Vagina (tissue), 2 donors: ENCODE measurements at regions not wholly inside any gene's neighbourhood (a gene's known extent, or its start where the extent isn't known, plus 50 kb on each side); places are given as distances from the start of the nearest gene placed in this dataset.

Source experiments
- DNase-seq, 2 donors: peaks; one replicate each; pipeline ENCODE4 v3.0.0-alpha.2; 2017; ENCODE audit errors: extremely low spot score in 2 of 2
- H3K27ac ChIP-seq: fragments of 200-600 bp; sonication (generic); one replicate; pipeline ENCODE4 v1.5.1; 2019
- H3K27me3 ChIP-seq: fragments of 200-600 bp; sonication (generic); one replicate; pipeline ENCODE4 v1.5.1; 2019
- H3K36me3 ChIP-seq, 2 donors: fragments of 200-600 bp; sonication (generic); one replicate each; pipeline ENCODE4 v1.5.1; 2017 to 2019
- H3K4me1 ChIP-seq: fragments of 200-600 bp; sonication (generic); one replicate; pipeline ENCODE4 v1.5.1; 2019
- H3K4me3 ChIP-seq, 2 donors: fragments of 200-600 bp; sonication (generic); 1 replicate in 1 of 2; 2 replicates in 1 of 2; pipeline ENCODE4 v1.5.1; 2016 to 2019
- H3K9me3 ChIP-seq: fragments of 200-600 bp; sonication (generic); one replicate; pipeline ENCODE4 v1.5.1; 2019
- POLR2A ChIP-seq, 2 donors: fragments of 450-650 bp; IDR thresholded peaks; one replicate each; pipeline ENCODE4 v1.6.1; 2017; ENCODE audit warnings: antibody characterized with exemption in 2 of 2, mild to moderate bottlenecking in 2 of 2, moderate library complexity in 2 of 2
- POLR2AphosphoS5 ChIP-seq, 2 donors: sonication (generic); formaldehyde crosslinking; IDR thresholded peaks; one replicate each; pipeline ENCODE4 v1.9.0; 2017; ENCODE audit warnings: antibody characterized with exemption in 2 of 2, mild to moderate bottlenecking in 2 of 2, low read depth in 1 of 2; ENCODE audit not compliant: insufficient read depth in 1 of 2
- intact Hi-C: fragments of 100-400 bp; cut with DNase I; formaldehyde crosslinking; loops from one replicate; pipeline ENCODE4 v1.15.1; 2023
- TF ChIP-seq, protein P1 (sequence below), 3 experiments: fragments of 450-650 bp in 2 of 3; fragments of 200-600 bp in 1 of 3; sonication (generic) in 1 of 3; IDR thresholded peaks; one replicate each; pipeline ENCODE4 v1.5.1; 2017 to 2019; ENCODE audit warnings: antibody characterized with exemption in 3 of 3, mild to moderate bottlenecking in 2 of 3, moderate library complexity in 2 of 3

- Histone ChIP-seq H3K9me3 (no peaks in the 10 kb centered on the region), H3K27me3 (no peaks in the 10 kb centered on the region), H3K4me1 (no peaks in the 10 kb centered on the region), H3K4me3 (no peak overlapping the region), H3K27ac (no peak overlapping the region), H3K36me3 (no peaks in the 10 kb centered on the region)
- intact Hi-C loops, result no loop called here
- TF ChIP-seq POLR2A (IDR thresholded peaks at IDR 0.05) (no peak), POLR2AphosphoS5 (IDR thresholded peaks at IDR 0.05; ENCODE audit: insufficient read depth in 1 of 2, low read depth in 1 of 2) (no peak)
- TF ChIP-seq, protein P1, sequence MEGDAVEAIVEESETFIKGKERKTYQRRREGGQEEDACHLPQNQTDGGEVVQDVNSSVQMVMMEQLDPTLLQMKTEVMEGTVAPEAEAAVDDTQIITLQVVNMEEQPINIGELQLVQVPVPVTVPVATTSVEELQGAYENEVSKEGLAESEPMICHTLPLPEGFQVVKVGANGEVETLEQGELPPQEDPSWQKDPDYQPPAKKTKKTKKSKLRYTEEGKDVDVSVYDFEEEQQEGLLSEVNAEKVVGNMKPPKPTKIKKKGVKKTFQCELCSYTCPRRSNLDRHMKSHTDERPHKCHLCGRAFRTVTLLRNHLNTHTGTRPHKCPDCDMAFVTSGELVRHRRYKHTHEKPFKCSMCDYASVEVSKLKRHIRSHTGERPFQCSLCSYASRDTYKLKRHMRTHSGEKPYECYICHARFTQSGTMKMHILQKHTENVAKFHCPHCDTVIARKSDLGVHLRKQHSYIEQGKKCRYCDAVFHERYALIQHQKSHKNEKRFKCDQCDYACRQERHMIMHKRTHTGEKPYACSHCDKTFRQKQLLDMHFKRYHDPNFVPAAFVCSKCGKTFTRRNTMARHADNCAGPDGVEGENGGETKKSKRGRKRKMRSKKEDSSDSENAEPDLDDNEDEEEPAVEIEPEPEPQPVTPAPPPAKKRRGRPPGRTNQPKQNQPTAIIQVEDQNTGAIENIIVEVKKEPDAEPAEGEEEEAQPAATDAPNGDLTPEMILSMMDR (IDR thresholded peaks at IDR 0.05), result no peak
- DNase-seq, result no peak
Observed at GRCh38 chr16:56121156-56121500, 70.2 kb upstream of the GNAO1 start.

- no peaks in the 10 kb centered on the region for H3K36me3 ChIP-seq
- H3K4me3 ChIP-seq, result no peak overlapping the region
- no peak overlapping the region for H3K27ac ChIP-seq
- DNase-seq, result no peak
- intact Hi-C loops, result no loop called here
- TF ChIP-seq POLR2A (IDR thresholded peaks at IDR 0.05), result no peak
- TF ChIP-seq POLR2AphosphoS5 (IDR thresholded peaks at IDR 0.05; ENCODE audit: insufficient read depth in 1 of 2, low read depth in 1 of 2), result no peak
- TF ChIP-seq, protein P1 (IDR thresholded peaks at IDR 0.05), result no peak
- no peaks in the 10 kb centered on the region for H3K9me3 ChIP-seq
- H3K27me3 ChIP-seq, result no peaks in the 10 kb centered on the region
- H3K4me1 ChIP-seq, result no peaks in the 10 kb centered on the region
Observed at GRCh38 chr16:56120447-56121155, 70.7 kb upstream of the GNAO1 start.

DNA sequence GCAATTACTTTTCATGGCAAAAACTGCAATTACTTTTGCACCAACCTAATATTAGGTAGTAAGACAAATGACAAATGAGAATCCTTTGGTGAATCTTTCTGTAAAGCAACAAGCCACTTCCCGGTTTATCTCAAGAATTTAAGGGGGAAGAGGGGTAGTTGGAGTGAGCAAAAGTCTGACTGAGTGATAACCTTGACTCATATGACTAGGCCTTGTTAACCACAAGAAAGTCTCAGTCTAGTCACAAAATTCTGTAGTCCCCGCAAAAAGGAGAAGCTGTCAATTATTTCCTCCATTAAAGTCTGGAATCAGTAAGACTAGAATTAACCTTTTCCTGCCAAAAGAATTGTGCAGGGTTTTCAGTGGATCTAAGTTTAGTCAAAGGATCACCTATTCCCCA, 72.2 kb upstream of the GNAO1 start:
- no peak overlapping the region for H3K27ac ChIP-seq
- intact Hi-C loops, result no loop called here
- TF ChIP-seq, protein P1 (IDR thresholded peaks at IDR 0.05), result no peak
- TF ChIP-seq POLR2A (IDR thresholded peaks at IDR 0.05) (no peak), POLR2AphosphoS5 (IDR thresholded peaks at IDR 0.05; ENCODE audit: insufficient read depth in 1 of 2, low read depth in 1 of 2) (no peak)
- no peak for DNase-seq
- no peaks in the 10 kb centered on the region for H3K27me3 ChIP-seq
- H3K4me1 ChIP-seq, result no peaks in the 10 kb centered on the region
- H3K9me3 ChIP-seq, result no peaks in the 10 kb centered on the region
- no peak overlapping the region for H3K4me3 ChIP-seq
- H3K36me3 ChIP-seq, result no peaks in the 10 kb centered on the region

GRCh38 chr16:56116577-56116964, 74.7 kb upstream of the GNAO1 start:
- no peak overlapping the region for H3K4me3 ChIP-seq
- no peak overlapping the region for H3K27ac ChIP-seq
- no peaks in the 10 kb centered on the region for H3K36me3 ChIP-seq
- H3K4me1 ChIP-seq, result no peaks in the 10 kb centered on the region
- DNase-seq, result no peak
- TF ChIP-seq POLR2AphosphoS5 (IDR thresholded peaks at IDR 0.05; ENCODE audit: insufficient read depth in 1 of 2, low read depth in 1 of 2) (no peak), POLR2A (IDR thresholded peaks at IDR 0.05) (no peak)
- TF ChIP-seq, protein P1 (IDR thresholded peaks at IDR 0.05), result no peak
- intact Hi-C loops, result no loop called here
- H3K27me3 ChIP-seq, result no peaks in the 10 kb centered on the region
- H3K9me3 ChIP-seq, result no peaks in the 10 kb centered on the region

GRCh38 chr16:56115817-56116576, 75.3 kb upstream of the GNAO1 start:
- H3K4me3 ChIP-seq, result no peak overlapping the region
- no peak for DNase-seq
- intact Hi-C loops, result no loop called here
- H3K27me3 ChIP-seq, result no peaks in the 10 kb centered on the region
- H3K9me3 ChIP-seq, result no peaks in the 10 kb centered on the region
- H3K4me1 ChIP-seq, result no peaks in the 10 kb centered on the region
- TF ChIP-seq, protein P1 (IDR thresholded peaks at IDR 0.05), result no peak
- TF ChIP-seq POLR2AphosphoS5 (IDR thresholded peaks at IDR 0.05; ENCODE audit: insufficient read depth in 1 of 2, low read depth in 1 of 2), result no peak
- TF ChIP-seq POLR2A (IDR thresholded peaks at IDR 0.05), result no peak
- no peaks in the 10 kb centered on the region for H3K36me3 ChIP-seq
- no peak overlapping the region for H3K27ac ChIP-seq
